HFFc6 (cell line): ENCODE measurements at regions not wholly inside any gene's neighbourhood (a gene's known extent, or its start where the extent isn't known, plus 50 kb on each side); places are given as distances from the start of the nearest gene placed in this dataset.

Source experiments
- DNase-seq: peaks from one replicate; pipeline ENCODE4 v3.0.0-alpha.2; 2018
- H3K27ac Mint-ChIP-seq: 2 replicates; pipeline ENCODE4 v1.8.0; 2020; ENCODE audit warnings: mild to moderate bottlenecking, mixed read lengths
- H3K27me3 Mint-ChIP-seq: 2 replicates; pipeline ENCODE4 v1.8.0; 2021; ENCODE audit warnings: mild to moderate bottlenecking, moderate library complexity, mixed read lengths; ENCODE audit not compliant: insufficient read depth
- H3K36me3 Mint-ChIP-seq: 2 replicates; pipeline ENCODE4 v1.8.0; 2021; ENCODE audit warnings: low read depth, mixed read lengths
- H3K4me1 Mint-ChIP-seq: 2 replicates; pipeline ENCODE4 v1.8.0; 2020; ENCODE audit warnings: low read depth, mixed read lengths
- H3K4me3 Mint-ChIP-seq: 2 replicates; pipeline ENCODE4 v1.8.0; 2020; ENCODE audit warnings: mild to moderate bottlenecking, moderate library complexity, mixed read lengths
- H3K9me3 Mint-ChIP-seq: 2 replicates; pipeline ENCODE4 v1.8.0; 2020; ENCODE audit warnings: mild to moderate bottlenecking, mixed read lengths
- TF ChIP-seq, protein P1 (sequence below): fragments of 200-600 bp; sonication (generic); IDR thresholded peaks from 2 replicates; pipeline ENCODE4 v1.5.0; 2021; ENCODE audit warnings: antibody characterized with exemption, mild to moderate bottlenecking

DNA sequence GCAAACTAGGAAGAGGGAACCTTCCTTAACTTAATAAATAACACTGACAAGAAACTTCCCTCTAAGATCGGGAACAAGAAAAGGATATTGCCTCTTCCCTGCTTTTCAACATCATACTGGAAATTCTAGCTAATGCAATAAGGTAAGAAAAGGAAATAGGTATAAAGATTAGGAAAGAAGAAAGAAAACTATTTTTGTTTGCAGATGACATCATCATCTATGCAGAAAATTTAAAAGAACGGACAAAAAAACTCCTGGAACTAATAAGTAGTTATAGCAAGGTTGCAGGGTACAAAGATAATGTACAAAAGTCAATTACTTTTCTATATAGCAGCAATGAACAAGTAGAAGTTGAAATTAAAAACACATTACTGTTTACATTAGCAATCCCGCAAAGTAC lies 164.8 kb downstream of the WDR11 start:
- H3K4me3 Mint-ChIP-seq, result no peak overlapping the region
- no peaks in the 10 kb centered on the region for H3K4me1 Mint-ChIP-seq
- TF ChIP-seq, protein P1, sequence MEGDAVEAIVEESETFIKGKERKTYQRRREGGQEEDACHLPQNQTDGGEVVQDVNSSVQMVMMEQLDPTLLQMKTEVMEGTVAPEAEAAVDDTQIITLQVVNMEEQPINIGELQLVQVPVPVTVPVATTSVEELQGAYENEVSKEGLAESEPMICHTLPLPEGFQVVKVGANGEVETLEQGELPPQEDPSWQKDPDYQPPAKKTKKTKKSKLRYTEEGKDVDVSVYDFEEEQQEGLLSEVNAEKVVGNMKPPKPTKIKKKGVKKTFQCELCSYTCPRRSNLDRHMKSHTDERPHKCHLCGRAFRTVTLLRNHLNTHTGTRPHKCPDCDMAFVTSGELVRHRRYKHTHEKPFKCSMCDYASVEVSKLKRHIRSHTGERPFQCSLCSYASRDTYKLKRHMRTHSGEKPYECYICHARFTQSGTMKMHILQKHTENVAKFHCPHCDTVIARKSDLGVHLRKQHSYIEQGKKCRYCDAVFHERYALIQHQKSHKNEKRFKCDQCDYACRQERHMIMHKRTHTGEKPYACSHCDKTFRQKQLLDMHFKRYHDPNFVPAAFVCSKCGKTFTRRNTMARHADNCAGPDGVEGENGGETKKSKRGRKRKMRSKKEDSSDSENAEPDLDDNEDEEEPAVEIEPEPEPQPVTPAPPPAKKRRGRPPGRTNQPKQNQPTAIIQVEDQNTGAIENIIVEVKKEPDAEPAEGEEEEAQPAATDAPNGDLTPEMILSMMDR, result no peak
- no peak for DNase-seq
- H3K27me3 Mint-ChIP-seq, result no peaks in the 10 kb centered on the region
- H3K36me3 Mint-ChIP-seq, result no peaks in the 10 kb centered on the region
- H3K27ac Mint-ChIP-seq, result no peak overlapping the region
- H3K9me3 Mint-ChIP-seq, result peaks cover 57% of the 10 kb centered on the region

DNA sequence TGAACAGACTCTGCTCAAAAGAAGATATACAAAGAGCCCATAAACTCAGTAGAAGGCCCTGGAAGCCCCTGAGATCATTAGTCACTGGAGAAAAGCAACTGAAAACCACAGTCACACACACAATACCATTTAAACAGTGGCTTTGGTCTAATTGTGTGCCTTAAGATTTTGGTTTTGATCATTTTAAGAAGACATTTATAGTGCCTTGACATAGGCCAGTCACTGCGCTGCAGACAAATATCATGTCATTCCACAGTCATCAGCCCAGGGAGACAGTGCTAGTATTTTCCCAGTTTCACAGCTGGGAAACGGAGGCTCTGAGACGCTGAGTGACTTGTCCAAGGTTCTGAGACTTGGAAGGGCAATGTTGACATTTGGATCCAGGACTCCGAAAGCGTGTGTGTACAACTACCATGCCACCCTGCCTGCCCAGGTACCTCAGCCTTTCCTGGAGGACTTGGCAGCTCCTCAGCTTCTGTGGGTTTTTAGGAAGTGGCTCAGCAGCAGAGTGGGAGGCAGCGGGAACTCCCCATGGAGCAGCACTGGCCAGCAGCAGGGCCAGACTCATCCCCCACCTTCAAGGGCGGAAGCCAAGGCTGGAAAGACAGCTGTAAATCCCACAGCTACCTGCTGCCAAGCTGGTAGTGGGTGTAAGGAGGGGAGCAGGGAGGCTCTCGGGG lies 173.9 kb downstream of the WDR11 start:
- peaks cover 37% of the 10 kb centered on the region for H3K9me3 Mint-ChIP-seq
- TF ChIP-seq, protein P1, result no peak
- no peak overlapping the region for H3K27ac Mint-ChIP-seq
- no peak for DNase-seq
- peaks cover 4% of the 10 kb centered on the region; the same call in 1 of the 2 replicates for H3K27me3 Mint-ChIP-seq
- no peaks in the 10 kb centered on the region for H3K36me3 Mint-ChIP-seq
- no peak overlapping the region for H3K4me3 Mint-ChIP-seq
- H3K4me1 Mint-ChIP-seq, result no peaks in the 10 kb centered on the region

DNA sequence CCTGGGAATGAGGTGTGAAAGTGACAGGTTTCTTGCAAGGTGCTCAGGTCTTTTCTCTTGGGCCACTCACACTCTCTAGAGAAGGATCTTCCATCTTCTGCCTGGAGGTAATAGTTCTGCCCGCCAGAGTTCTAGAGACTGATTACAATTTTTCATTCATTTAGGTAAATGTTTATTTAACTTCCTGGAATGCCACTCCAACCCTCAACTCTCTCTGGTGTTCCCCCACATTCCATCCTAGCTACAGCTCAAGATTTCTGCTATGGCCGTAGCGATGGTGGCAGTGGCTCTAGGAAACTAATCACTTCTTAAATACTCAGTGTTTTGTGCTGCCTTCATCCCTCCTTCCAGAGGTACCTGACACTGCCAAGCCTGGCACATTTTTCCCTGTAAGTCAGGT lies 174.6 kb downstream of the WDR11 start:
- H3K27ac Mint-ChIP-seq, result no peak overlapping the region
- H3K36me3 Mint-ChIP-seq, result no peaks in the 10 kb centered on the region
- TF ChIP-seq, protein P1, result no peak
- peaks cover 4% of the 10 kb centered on the region; the same call in 1 of the 2 replicates for H3K27me3 Mint-ChIP-seq
- H3K4me3 Mint-ChIP-seq, result no peak overlapping the region
- peaks cover 36% of the 10 kb centered on the region for H3K9me3 Mint-ChIP-seq
- H3K4me1 Mint-ChIP-seq, result no peaks in the 10 kb centered on the region
- no peak for DNase-seq

DNA sequence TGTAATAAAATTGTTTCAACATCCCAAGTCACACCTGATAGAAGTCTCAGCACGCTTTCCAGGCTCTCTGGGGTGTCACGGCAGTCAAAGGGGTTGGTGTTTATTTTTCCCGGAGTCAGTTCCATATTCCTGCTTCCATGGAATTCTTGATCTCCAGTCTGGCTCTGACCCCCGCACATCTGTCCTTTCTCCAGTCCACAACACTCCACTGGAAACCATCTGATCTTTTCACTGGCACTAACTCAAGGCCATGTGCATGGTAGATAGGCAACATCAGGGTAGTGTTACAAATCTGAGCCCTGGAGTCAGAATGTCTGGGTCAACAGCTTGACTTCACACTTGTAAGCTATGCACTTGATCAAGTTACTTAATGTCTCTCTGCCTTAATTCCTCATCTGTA lies 176.2 kb downstream of the WDR11 start:
- no peak overlapping the region for H3K27ac Mint-ChIP-seq
- H3K4me3 Mint-ChIP-seq, result no peak overlapping the region
- no peaks in the 10 kb centered on the region for H3K36me3 Mint-ChIP-seq
- TF ChIP-seq, protein P1, result no peak
- H3K4me1 Mint-ChIP-seq, result no peaks in the 10 kb centered on the region
- H3K27me3 Mint-ChIP-seq, result peaks cover 4% of the 10 kb centered on the region; the same call in 1 of the 2 replicates
- no peak for DNase-seq
- peaks cover 39% of the 10 kb centered on the region for H3K9me3 Mint-ChIP-seq

DNA sequence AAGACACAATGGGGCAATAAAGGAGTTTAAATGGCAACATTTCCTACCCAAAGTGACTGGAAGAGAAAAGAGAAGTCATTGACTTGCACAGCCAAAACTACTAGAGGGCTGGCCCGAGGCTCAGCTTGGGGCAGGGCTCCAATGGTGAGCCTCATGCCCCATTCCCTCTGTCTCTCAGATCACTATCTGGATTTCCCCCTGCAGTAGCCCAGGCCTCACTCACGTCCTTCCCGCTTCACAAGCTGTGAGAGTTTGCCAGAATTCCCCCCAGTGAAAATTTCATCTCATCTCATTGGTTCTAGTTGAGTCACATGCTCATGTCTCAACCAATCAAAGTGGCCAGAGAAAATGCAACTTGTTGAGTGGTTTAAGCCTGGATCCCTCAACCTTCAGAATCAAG lies 181.3 kb downstream of the WDR11 start:
- Mint-ChIP-seq H3K4me3 (no peak overlapping the region), H3K4me1 (no peaks in the 10 kb centered on the region), H3K9me3 (peaks cover 37% of the 10 kb centered on the region), H3K27me3 (no peaks in the 10 kb centered on the region), H3K36me3 (peaks cover 4% of the 10 kb centered on the region; the same call in 1 of the 2 replicates), H3K27ac (no peak overlapping the region)
- no peak for DNase-seq
- TF ChIP-seq, protein P1, result no peak
